Keratinocyte (primary cell): ENCODE measurements at regions not wholly inside any gene's neighbourhood (a gene's known extent, or its start where the extent isn't known, plus 50 kb on each side); places are given as distances from the start of the nearest gene placed in this dataset.

Experiments
- CTCF ChIP-seq, 3 experiments: IDR thresholded peaks in 1 of 3; conservative IDR thresholded peaks in 1 of 3; optimal IDR thresholded peaks in 1 of 3; 2 replicates in 2 of 3; 3 replicates in 1 of 3; pipeline versions ENCODE3 to v1.5.1; 2011; ENCODE audit warnings: low read length in 3 of 3, mild to moderate bottlenecking in 3 of 3, moderate library complexity in 2 of 3, control low read depth in 1 of 3, inconsistent platforms in 1 of 3; ENCODE audit not compliant: insufficient read depth in 2 of 3; ENCODE audit errors: extremely low read depth in 1 of 3
- EZH2 ChIP-seq: IDR thresholded peaks from one replicate; pipeline ENCODE4 v1.6.1; 2012; ENCODE audit warnings: inconsistent platforms, mild to moderate bottlenecking, low read length, moderate library complexity

- TF ChIP-seq EZH2: no peak
- no peak for TF ChIP-seq CTCF (optimal IDR thresholded peaks at IDR 0.05 in 1 of 3, IDR thresholded peaks at IDR 0.05 in 1 of 3, conservative IDR thresholded peaks at IDR 0.05 in 1 of 3; ENCODE audit: extremely low read depth in 1 of 3, insufficient read depth in 2 of 3, low read length in 3 of 3)
These were observed 529.4 kb upstream of the CXADR start for GRCh38 chr21:16983420-16983819.
